Sigmoid colon (tissue), 3 donors: ENCODE measurements at regions not wholly inside any gene's neighbourhood (a gene's known extent, or its start where the extent isn't known, plus 50 kb on each side); places are given as distances from the start of the nearest gene placed in this dataset.

Source experiments
- POLR2A ChIP-seq, 2 donors: fragments of 450-650 bp; IDR thresholded peaks; one replicate each; pipeline ENCODE4 v1.6.1; 2016; ENCODE audit warnings: antibody characterized with exemption in 2 of 2, mild to moderate bottlenecking in 2 of 2, moderate library complexity in 2 of 2
- TF ChIP-seq, protein P1 (sequence below), 4 experiments: fragments of 450-650 bp in 3 of 4; fragments of 200-600 bp in 1 of 4; IDR thresholded peaks; one replicate each; pipeline ENCODE4 v1.5.1; 2016 to 2019; ENCODE audit warnings: antibody characterized with exemption in 4 of 4, mild to moderate bottlenecking in 3 of 4, moderate library complexity in 2 of 4

DNA sequence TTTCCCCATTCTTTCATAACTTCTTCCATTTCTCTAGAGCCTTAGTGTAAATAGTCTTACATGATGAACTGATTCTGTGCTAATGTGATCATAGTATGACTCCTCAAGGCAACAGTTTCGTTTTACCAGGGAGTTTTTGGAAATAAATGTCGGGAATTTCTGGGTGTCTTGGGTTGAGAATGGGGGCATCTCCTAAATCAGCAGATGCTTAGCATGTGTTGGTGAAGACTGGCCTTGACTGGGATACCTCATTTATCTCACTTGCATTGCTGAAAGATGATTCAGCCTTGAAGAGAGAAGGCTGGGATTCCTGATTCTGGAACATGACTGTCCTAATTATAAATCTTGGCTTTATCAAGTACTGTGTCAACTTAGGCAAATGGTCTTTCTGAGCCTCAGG is 115.7 kb upstream of the C11orf87 start:
- TF ChIP-seq, protein P1, sequence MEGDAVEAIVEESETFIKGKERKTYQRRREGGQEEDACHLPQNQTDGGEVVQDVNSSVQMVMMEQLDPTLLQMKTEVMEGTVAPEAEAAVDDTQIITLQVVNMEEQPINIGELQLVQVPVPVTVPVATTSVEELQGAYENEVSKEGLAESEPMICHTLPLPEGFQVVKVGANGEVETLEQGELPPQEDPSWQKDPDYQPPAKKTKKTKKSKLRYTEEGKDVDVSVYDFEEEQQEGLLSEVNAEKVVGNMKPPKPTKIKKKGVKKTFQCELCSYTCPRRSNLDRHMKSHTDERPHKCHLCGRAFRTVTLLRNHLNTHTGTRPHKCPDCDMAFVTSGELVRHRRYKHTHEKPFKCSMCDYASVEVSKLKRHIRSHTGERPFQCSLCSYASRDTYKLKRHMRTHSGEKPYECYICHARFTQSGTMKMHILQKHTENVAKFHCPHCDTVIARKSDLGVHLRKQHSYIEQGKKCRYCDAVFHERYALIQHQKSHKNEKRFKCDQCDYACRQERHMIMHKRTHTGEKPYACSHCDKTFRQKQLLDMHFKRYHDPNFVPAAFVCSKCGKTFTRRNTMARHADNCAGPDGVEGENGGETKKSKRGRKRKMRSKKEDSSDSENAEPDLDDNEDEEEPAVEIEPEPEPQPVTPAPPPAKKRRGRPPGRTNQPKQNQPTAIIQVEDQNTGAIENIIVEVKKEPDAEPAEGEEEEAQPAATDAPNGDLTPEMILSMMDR (IDR thresholded peaks at IDR 0.05): no peak
- no peak for TF ChIP-seq POLR2A (IDR thresholded peaks at IDR 0.05)
